GM21515 (cell line): ENCODE measurements at regions not wholly inside any gene's neighbourhood (a gene's known extent, or its start where the extent isn't known, plus 50 kb on each side); places are given as distances from the start of the nearest gene placed in this dataset.
"Not testable (repeated sequence)": the region's sequence is repeated elsewhere in the genome, so short reads cannot be mapped to it uniquely, and the experiment has no call there.

Experiments
- ATAC-seq: cut with Tn5 transposase; IDR thresholded peaks from one replicate; pipeline ENCODE4 v1.9.1; 2021; ENCODE audit not compliant: unreplicated experiment

- ATAC-seq, result no peak
Observed at GRCh38 chr2:125684932-125685331, 971.0 kb upstream of the GYPC start.

GRCh38 chr2:125696560-125696959 lies 959.4 kb upstream of the GYPC start:
- no peak for ATAC-seq

- no peak for ATAC-seq
Observed at GRCh38 chr2:125698280-125698679, 957.7 kb upstream of the GYPC start.

GRCh38 chr2:125701070-125701469 lies 954.9 kb upstream of the GYPC start:
- ATAC-seq, result no peak

GRCh38 chr2:125707611-125708010 lies 948.3 kb upstream of the GYPC start:
- ATAC-seq, result no peak

- ATAC-seq, result no peak
Observed at GRCh38 chr2:125710561-125710960, 945.4 kb upstream of the GYPC start.

- ATAC-seq, result no peak
Observed at GRCh38 chr2:125711075-125711474, 944.9 kb upstream of the GYPC start.

- no peak for ATAC-seq
Observed at GRCh38 chr2:125713533-125713932, 942.4 kb upstream of the GYPC start.

GRCh38 chr2:125721072-125721721 lies 934.8 kb upstream of the GYPC start:
- no peak for ATAC-seq

- ATAC-seq, result no peak
Observed at GRCh38 chr2:125730921-125731320, 925.0 kb upstream of the GYPC start.

GRCh38 chr2:125736306-125736705 lies 919.7 kb upstream of the GYPC start:
- no peak for ATAC-seq

GRCh38 chr2:125745514-125745913 lies 910.4 kb upstream of the GYPC start:
- no peak for ATAC-seq

- ATAC-seq, result no peak
Observed at GRCh38 chr2:125746321-125747164, 909.4 kb upstream of the GYPC start.

GRCh38 chr2:125747165-125747425 lies 908.9 kb upstream of the GYPC start:
- ATAC-seq, result no peak

- no peak for ATAC-seq
Observed at GRCh38 chr2:125756431-125756830, 899.5 kb upstream of the GYPC start.

GRCh38 chr2:125796784-125797183 lies 859.2 kb upstream of the GYPC start:
- ATAC-seq, result no peak

GRCh38 chr2:125797192-125797591 lies 858.8 kb upstream of the GYPC start:
- no peak for ATAC-seq

- ATAC-seq, result no peak
Observed at GRCh38 chr2:125822746-125823145, 833.2 kb upstream of the GYPC start.

GRCh38 chr2:125825781-125826180 lies 830.2 kb upstream of the GYPC start:
- ATAC-seq, result not testable (repeated sequence)

- ATAC-seq, result no peak
Observed at GRCh38 chr2:125837128-125837527, 818.8 kb upstream of the GYPC start.

- ATAC-seq, result no peak
Observed at GRCh38 chr2:125837611-125838010, 818.3 kb upstream of the GYPC start.

- no peak for ATAC-seq
Observed at GRCh38 chr2:125839945-125840344, 816.0 kb upstream of the GYPC start.

GRCh38 chr2:125842041-125842440 lies 813.9 kb upstream of the GYPC start:
- ATAC-seq, result no peak
